SU-DHL-6 (cell line): ENCODE measurements at regions not wholly inside any gene's neighbourhood (a gene's known extent, or its start where the extent isn't known, plus 50 kb on each side); places are given as distances from the start of the nearest gene placed in this dataset.

Experiments used
- CTCF ChIP-seq: fragments of 200-600 bp; sonication (generic); IDR thresholded peaks from one replicate; pipeline ENCODE4 v1.5.1; 2017; ENCODE audit warnings: antibody characterized with exemption, mild to moderate bottlenecking, low read length, moderate library complexity; ENCODE audit not compliant: insufficient read depth, poor library complexity, severe bottlenecking
- EZH2phosphoT487 ChIP-seq: fragments of 200-600 bp; sonication (generic), shearing (Covaris generic); conservative IDR thresholded peaks from 2 replicates; pipeline ENCODE4 v1.6.1; 2018; ENCODE audit warnings: mild to moderate bottlenecking, antibody characterized with exemption, low read length, moderate library complexity, mixed read lengths

- TF ChIP-seq CTCF (no peak), EZH2phosphoT487 (no peak)
These were observed 70.9 kb upstream of the FHL2 start for GRCh38 chr2:105469781-105470180.
